GM13977 (cell line): ENCODE measurements at regions not wholly inside any gene's neighbourhood (a gene's known extent, or its start where the extent isn't known, plus 50 kb on each side); places are given as distances from the start of the nearest gene placed in this dataset.

Experiments
- DNase-seq: peaks from one replicate; pipeline ENCODE4 v3.0.0; 2012; ENCODE audit warnings: low spot score
- in situ Hi-C: fragments of 300-500 bp; cut with MboI; formaldehyde crosslinking; loops from one replicate; pipeline ENCODE4 v1.12.0; 2022; ENCODE audit warnings: low sequenced_read_pairs, low pct_unique_long_range_greater_than_20kb, mixed read lengths, inconsistent platforms; ENCODE audit not compliant: unreplicated experiment
- TF ChIP-seq, protein P1 (sequence below): IDR thresholded peaks from 2 replicates; pipeline ENCODE4 v1.5.1; 2012; ENCODE audit warnings: mild to moderate bottlenecking, control low read depth; ENCODE audit not compliant: insufficient read depth; ENCODE audit errors: extremely low read depth, missing control alignments

DNA sequence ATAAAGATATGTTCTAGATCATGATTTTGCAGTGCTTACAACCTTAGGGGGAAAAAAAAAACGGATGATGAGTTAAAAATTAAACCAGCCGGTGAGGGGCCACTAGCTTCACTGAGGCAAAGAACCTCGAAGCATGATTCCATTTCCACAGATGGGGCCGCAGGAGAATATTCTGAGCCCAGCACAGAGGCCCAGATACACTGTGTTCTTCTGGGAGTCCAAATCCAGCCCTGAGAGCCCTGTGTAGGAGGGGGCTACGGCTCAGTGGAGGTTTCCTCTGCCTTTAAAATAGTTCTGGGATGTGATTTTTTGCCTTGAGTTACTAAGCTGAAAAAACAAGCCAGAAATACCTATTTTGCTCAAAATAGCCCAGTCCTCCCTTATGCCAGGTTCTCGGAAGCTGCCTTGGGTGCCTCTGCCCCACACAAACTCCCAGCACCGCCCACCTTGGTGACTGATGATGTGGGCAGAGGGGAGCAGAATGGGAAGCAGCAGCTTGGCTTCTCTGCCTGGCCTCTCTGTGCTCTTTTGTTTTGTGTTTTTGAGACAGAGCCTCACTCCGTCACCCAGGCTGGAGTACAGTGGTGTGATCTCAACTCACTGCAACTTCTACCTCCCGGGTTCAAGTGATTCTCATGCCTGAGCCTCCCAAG, 105.4 kb upstream of the BCL2L14 start:
- TF ChIP-seq, protein P1, sequence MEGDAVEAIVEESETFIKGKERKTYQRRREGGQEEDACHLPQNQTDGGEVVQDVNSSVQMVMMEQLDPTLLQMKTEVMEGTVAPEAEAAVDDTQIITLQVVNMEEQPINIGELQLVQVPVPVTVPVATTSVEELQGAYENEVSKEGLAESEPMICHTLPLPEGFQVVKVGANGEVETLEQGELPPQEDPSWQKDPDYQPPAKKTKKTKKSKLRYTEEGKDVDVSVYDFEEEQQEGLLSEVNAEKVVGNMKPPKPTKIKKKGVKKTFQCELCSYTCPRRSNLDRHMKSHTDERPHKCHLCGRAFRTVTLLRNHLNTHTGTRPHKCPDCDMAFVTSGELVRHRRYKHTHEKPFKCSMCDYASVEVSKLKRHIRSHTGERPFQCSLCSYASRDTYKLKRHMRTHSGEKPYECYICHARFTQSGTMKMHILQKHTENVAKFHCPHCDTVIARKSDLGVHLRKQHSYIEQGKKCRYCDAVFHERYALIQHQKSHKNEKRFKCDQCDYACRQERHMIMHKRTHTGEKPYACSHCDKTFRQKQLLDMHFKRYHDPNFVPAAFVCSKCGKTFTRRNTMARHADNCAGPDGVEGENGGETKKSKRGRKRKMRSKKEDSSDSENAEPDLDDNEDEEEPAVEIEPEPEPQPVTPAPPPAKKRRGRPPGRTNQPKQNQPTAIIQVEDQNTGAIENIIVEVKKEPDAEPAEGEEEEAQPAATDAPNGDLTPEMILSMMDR = no peak
- DNase-seq = no peak
- in situ Hi-C loops = no loop called here

DNA sequence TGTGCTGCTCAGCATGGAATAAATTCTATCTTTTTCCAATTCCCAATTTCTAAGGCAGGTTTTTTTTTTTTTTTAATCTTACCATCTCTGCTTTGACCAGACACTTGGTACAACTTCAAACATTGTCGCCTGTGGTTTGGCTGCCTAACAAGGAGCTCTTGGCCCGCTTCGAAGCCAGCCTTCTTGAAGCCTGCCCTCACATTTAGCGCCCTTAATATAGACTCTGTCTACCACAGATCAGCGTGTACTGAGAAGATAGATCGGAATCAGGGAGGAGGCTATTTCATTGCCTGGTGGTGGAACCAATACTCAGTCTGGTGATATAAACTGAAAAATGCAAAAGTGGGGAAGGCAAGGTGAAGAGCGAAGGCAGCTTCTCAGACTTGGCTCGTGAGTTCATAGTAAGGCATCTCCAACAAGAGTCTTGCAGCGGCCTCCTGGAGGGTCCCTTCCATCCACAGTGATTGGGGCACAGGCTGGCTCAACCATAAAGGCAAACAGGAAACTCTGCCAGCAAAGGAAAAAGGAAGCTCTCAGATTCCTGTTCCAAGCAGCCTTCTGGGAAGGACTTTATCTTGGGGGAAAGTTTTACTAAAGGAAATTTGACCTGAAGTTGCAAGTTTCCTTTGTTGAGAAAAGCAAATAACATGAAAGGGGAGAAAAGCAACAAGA, 103.2 kb upstream of the BCL2L14 start:
- in situ Hi-C loops = no loop called here
- TF ChIP-seq, protein P1 = no peak
- DNase-seq = no peak

DNA sequence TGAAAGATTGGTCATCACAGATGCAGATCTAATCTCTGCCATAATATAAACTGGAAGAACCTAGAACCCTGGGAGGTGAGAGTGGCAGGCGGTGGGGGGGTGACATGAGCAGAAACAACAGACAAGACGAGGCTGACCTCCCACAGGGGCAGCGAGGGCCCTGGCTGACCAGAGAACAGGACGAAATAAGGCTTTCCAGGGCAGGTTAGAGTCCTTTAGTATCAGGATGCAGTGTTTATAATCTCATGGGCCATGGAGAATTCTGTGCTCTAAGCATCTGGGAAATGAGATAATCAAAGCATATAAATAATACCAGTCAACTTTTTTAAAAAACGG, 102.7 kb upstream of the BCL2L14 start:
- DNase-seq = no peak
- TF ChIP-seq, protein P1 = no peak
- in situ Hi-C loops = no loop called here

- DNase-seq = no peak
- TF ChIP-seq, protein P1 = no peak
- in situ Hi-C loops = no loop called here
These were observed 102.2 kb upstream of the BCL2L14 start for GRCh38 chr12:11968516-11968915.

GRCh38 chr12:11969437-11970154, 101.1 kb upstream of the BCL2L14 start:
- peak; percentile 79 for DNase-seq
- in situ Hi-C loops = no loop called here

DNA sequence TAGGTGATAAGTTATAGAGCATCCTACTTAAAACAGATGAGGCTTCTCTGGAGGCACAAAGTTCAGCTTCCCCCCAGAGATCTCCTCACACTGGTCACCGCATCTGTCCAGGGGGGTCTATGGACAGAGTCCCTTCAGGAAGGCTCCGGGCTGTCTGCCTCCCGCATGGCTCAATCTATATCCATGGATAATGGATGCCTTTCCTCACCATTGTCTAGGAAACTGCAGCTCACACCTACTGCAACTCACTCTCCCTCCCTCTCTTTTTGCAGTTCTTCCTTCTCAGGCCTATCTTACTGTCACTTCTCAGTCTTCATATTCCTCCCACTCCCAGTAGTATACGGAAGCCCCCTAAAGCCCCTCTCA, 100.6 kb upstream of the BCL2L14 start:
- in situ Hi-C loops = no loop called here
- TF ChIP-seq, protein P1 = no peak

More at GRCh38 chr12:11969437-11970154, 101.1 kb upstream of the BCL2L14 start:
- TF ChIP-seq, protein P1 = no peak

More for the DNA sequence above, 100.6 kb upstream of the BCL2L14 start:
- no peak for DNase-seq
